Erythroblast (primary cell): ENCODE measurements at regions not wholly inside any gene's neighbourhood (a gene's known extent, or its start where the extent isn't known, plus 50 kb on each side); places are given as distances from the start of the nearest gene placed in this dataset.

Source experiments
- GATA1 ChIP-seq: IDR thresholded peaks from 2 replicates; pipeline ENCODE4 v1.6.1; 2011; ENCODE audit warnings: low read depth, mild to moderate bottlenecking, control low read depth, low read length, moderate library complexity
- POLR2A ChIP-seq: IDR thresholded peaks from 2 replicates; pipeline ENCODE4 v1.6.1; 2011; ENCODE audit warnings: mild to moderate bottlenecking, low read length

GRCh38 chr10:130968964-130969363 lies 342.6 kb downstream of the TCERG1L start:
- TF ChIP-seq POLR2A (no peak), GATA1 (no peak)
